ENCODE measurements at regions not wholly inside any gene's neighbourhood (a gene's known extent, or its start where the extent isn't known, plus 50 kb on each side); places are given as distances from the start of the nearest gene placed in this dataset.
A peak's percentile ranks its signal among the peaks of the same experiment; 100 is the strongest.

DNA sequence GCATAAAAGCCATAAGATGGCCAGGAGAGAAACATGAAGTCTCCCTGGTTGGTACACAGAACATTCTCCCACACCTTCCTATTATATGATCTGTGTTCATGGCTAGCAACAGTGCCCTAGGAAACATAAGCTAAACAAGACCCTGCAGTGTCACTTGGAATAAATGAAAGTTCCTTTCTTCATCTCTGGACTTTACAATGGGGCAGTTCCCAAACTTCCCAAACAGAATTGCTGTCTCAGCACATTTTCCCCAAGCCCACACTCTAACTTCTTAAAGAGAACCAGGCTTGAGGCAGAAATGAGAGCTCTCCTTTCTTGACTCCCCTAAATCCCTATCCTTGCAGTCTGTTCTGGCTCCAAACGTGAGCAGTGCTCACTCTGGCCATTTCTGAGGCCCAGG lies 173.2 kb upstream of the CREB1 start:
- no peak overlapping the region for H2AK5ac ChIP-seq (ENCODE audit: low read depth, low read length)
- no peak overlapping the region for H4K5ac ChIP-seq (ENCODE audit: low read depth, low read length)
- H3K4me2 ChIP-seq (ENCODE audit: low read depth, low read length) = no peak overlapping the region
- no peak overlapping the region for H3K9ac ChIP-seq (ENCODE audit: low read depth, low read length)
- no peak overlapping the region for H3K18ac ChIP-seq (ENCODE audit: low read depth, low read length)
- H3K23ac ChIP-seq (ENCODE audit: low read depth, low read length) = no peak overlapping the region
- no peak overlapping the region for H3K4me3 ChIP-seq (ENCODE audit: insufficient read depth, low read depth, low read length)
- H3K9me3 ChIP-seq (ENCODE audit: control insufficient read depth, insufficient read depth, low read length) = no peaks in the 10 kb centered on the region
- in situ Hi-C loops (cut with MboI; ENCODE audit: low sequenced_read_pairs) (no loop called here), dilution Hi-C loops (cut with HindIII; ENCODE audit: low sequenced_read_pairs, unreplicated experiment) (no loop called here), intact Hi-C loops (cut with micrococcal nuclease) (no loop called here)
- H2BK20ac ChIP-seq (ENCODE audit: low read depth, low read length) = no peak overlapping the region
- ChIA-PET POLR2A (ENCODE audit: unreplicated experiment) (interaction anchor here (0.5 kb wide), 1 partner anchor 22 kb away, joined by 4 read pairs; no protein-coding TSS in a partner anchor), CTCF (no interaction called here)
- no peak overlapping the region for H3K27ac ChIP-seq (ENCODE audit: insufficient read depth, low read length)
- H4K8ac ChIP-seq (ENCODE audit: low read depth in 2 of 2, low read length in 2 of 2) = no peak overlapping the region
- no peaks in the 10 kb centered on the region for H4K20me1 ChIP-seq (ENCODE audit: insufficient read depth, low read length)
- no peaks in the 10 kb centered on the region for H3K79me1 ChIP-seq (ENCODE audit: low read depth in 1 of 2, low read length in 2 of 2)
- H2BK120ac ChIP-seq (ENCODE audit: low read depth, low read length) = no peak overlapping the region
- DNase-seq (no peak), ATAC-seq (ENCODE audit: low read depth) (no peak)
- H2BK15ac ChIP-seq (ENCODE audit: low read depth, low read length) = no peak overlapping the region
- no peak overlapping the region for H3K4ac ChIP-seq (ENCODE audit: low read depth, low read length)
- H3K36me3 ChIP-seq (ENCODE audit: control insufficient read depth, insufficient read depth, low read length) = no peaks in the 10 kb centered on the region
- H3K4me1 ChIP-seq (ENCODE audit: control insufficient read depth, insufficient read depth, low read length) = peaks cover 2% of the 10 kb centered on the region; the same call in 1 of the 2 replicates
- BruUV-seq (replicated peaks) = no TSS peak
- no peak overlapping the region for H3K14ac ChIP-seq (replicated peaks; ENCODE audit: low read depth, low read length)
- TF ChIP-seq MXI1 (IDR thresholded peaks at IDR 0.05; ENCODE audit: borderline replicate concordance, low read depth, low read length) (no peak), MAFK (IDR thresholded peaks at IDR 0.05; ENCODE audit: low read depth, low read length) (peak; percentile 98)
- no CpG with 5 or more reads among the region's 1 CpG for WGBS, 2 experiments (ENCODE audit: extremely low coverage in 2 of 2, insufficient read length in 1 of 2)
- no peak overlapping the region for H4K91ac ChIP-seq (ENCODE audit: insufficient read depth, low read depth, low read length)
- no peak overlapping the region for H2BK5ac ChIP-seq (ENCODE audit: low read depth, low read length, poor library complexity, severe bottlenecking)
- H3K27me3 ChIP-seq (ENCODE audit: control insufficient read depth, insufficient read depth, low read length) = no peaks in the 10 kb centered on the region
- no peaks in the 10 kb centered on the region for H3K9me1 ChIP-seq (ENCODE audit: insufficient read depth, low read length)
- H2AFZ ChIP-seq (replicated peaks; ENCODE audit: low read length, poor library complexity) = no peak overlapping the region
- no peak overlapping the region for H3K56ac ChIP-seq (ENCODE audit: extremely low read depth, insufficient read depth, low read length)
- H2AK9ac ChIP-seq (replicated peaks; ENCODE audit: low read depth, low read length, poor library complexity) = no peak overlapping the region

Data from IMR-90 (cell line).